CD4-positive, alpha-beta memory T cell (primary cell): ENCODE measurements at regions not wholly inside any gene's neighbourhood (a gene's known extent, or its start where the extent isn't known, plus 50 kb on each side); places are given as distances from the start of the nearest gene placed in this dataset.

Experiments used
- CTCF ChIA-PET: fragments of 350-600 bp; sonication (Branson Sonifier 250); formaldehyde crosslinking; loops from one replicate; lab custom pipeline; 2021; ENCODE audit warnings: inconsistent platforms; ENCODE audit not compliant: partially characterized antibody; lab: Charles Lee
- POLR2A ChIA-PET: fragments of 350-600 bp; sonication (Branson Sonifier 250); formaldehyde crosslinking; loops from one replicate; lab custom pipeline; 2021; ENCODE audit not compliant: partially characterized antibody; lab: Charles Lee
- DNase-seq, 5 donors: peaks; one replicate each; pipeline versions ENCODE4 v3.0.0 to v3.0.0-alpha.2; 2020 to 2022; ENCODE audit warnings: mixed read lengths in 1 of 5
- H3K27ac ChIP-seq: one replicate; pipeline ENCODE4 v1.7.0; 2013; ENCODE audit warnings: low read depth, low read length
- H3K27me3 ChIP-seq: 2 replicates; pipeline ENCODE4 v1.7.0; 2013; ENCODE audit warnings: mild to moderate bottlenecking, low read length, moderate library complexity; ENCODE audit not compliant: insufficient read depth
- H3K36me3 ChIP-seq: 2 replicates; pipeline ENCODE4 v1.7.0; 2013; ENCODE audit warnings: mild to moderate bottlenecking, low read length, moderate library complexity; ENCODE audit not compliant: insufficient read depth
- H3K4me1 ChIP-seq: 2 replicates; pipeline ENCODE4 v1.7.0; 2013; ENCODE audit warnings: mild to moderate bottlenecking, low read length, moderate library complexity; ENCODE audit not compliant: insufficient read depth
- H3K4me3 ChIP-seq, 2 donors: one replicate each; pipeline ENCODE4 v1.7.0; 2013; ENCODE audit warnings: low read length in 2 of 2, mild to moderate bottlenecking in 1 of 2
- H3K9me3 ChIP-seq, 2 donors: one replicate each; pipeline ENCODE4 v1.7.0; 2013; ENCODE audit warnings: low read length in 2 of 2, control low read depth in 1 of 2; ENCODE audit not compliant: control insufficient read depth in 1 of 2
- H3K27ac Mint-ChIP-seq, 7 donors: one replicate each; pipeline ENCODE4 v1.8.0; 2020 to 2021; ENCODE audit warnings: mixed read lengths in 7 of 7, mild to moderate bottlenecking in 6 of 7, inconsistent platforms in 3 of 7, moderate library complexity in 3 of 7
- H3K27me3 Mint-ChIP-seq, 2 donors: one replicate each; pipeline ENCODE4 v1.8.0; 2020 to 2021; ENCODE audit warnings: mixed read lengths in 2 of 2
- H3K36me3 Mint-ChIP-seq, 2 donors: one replicate each; pipeline ENCODE4 v1.8.0; 2020 to 2021; ENCODE audit warnings: mixed read lengths in 2 of 2, inconsistent platforms in 1 of 2, mild to moderate bottlenecking in 1 of 2
- H3K4me1 Mint-ChIP-seq, 4 donors: one replicate each; pipeline ENCODE4 v1.8.0; 2020 to 2021; ENCODE audit warnings: mixed read lengths in 4 of 4, mild to moderate bottlenecking in 1 of 4
- H3K4me3 Mint-ChIP-seq, 8 donors: one replicate each; pipeline ENCODE4 v1.8.0; 2020 to 2021; ENCODE audit warnings: mixed read lengths in 8 of 8, mild to moderate bottlenecking in 7 of 8, moderate library complexity in 6 of 8, inconsistent platforms in 3 of 8
- H3K9me3 Mint-ChIP-seq, 8 donors: one replicate each; pipeline ENCODE4 v1.8.0; 2020 to 2021; ENCODE audit warnings: mixed read lengths in 8 of 8, mild to moderate bottlenecking in 5 of 8, inconsistent platforms in 3 of 8, moderate library complexity in 1 of 8
- intact Hi-C: fragments of 100-400 bp; cut with micrococcal nuclease; formaldehyde crosslinking; loops from one replicate; pipeline ENCODE4 v1.15.1; 2023

DNA sequence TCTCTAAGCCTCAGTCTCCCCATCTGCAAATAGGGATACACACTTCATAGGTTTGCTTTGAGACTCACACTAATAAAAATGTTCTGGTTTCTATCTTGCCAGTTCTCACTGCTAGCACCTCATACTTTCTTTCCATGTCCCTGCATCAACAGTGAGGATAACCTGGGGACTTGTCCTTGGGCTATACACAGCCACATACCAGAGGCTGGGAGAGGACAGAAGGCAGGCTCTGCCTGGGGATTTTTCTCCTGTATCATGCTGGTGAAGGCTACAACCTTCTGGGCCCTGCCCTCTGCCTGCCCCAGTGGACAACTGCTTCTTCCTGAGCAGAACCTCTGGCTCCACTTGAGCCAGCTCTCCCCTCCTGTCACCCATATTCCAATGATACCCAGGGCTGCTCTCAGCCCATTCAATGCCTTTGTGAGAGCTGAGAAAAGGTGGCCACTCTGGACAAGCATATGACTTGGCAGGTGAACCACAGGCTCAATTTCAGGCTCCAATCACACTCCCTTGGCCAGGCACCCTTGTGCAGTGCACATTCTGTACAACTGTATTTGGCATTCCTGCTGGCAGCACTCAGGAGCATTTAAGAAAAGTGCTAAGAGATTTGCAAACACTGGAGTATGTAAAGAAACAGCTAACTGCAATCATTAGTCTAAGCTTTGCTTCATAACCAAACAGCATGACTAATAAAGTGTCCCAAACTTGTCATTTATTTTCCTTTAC is 135.8 kb upstream of the VRK1 start:
- Histone ChIP-seq H3K36me3 (no peaks in the 10 kb centered on the region), H3K9me3 (no peaks in the 10 kb centered on the region), H3K27me3 (peaks cover 2% of the 10 kb centered on the region), H3K4me1 (no peaks in the 10 kb centered on the region), H3K27ac (no peak overlapping the region), H3K4me3 (no peak overlapping the region)
- peaks cover 0 to 28% (median 18%) of the 10 kb centered on the region in 8 donors for H3K9me3 Mint-ChIP-seq
- no peaks in the 10 kb centered on the region for H3K4me1 Mint-ChIP-seq
- H3K27me3 Mint-ChIP-seq = peaks cover 33 to 49% of the 10 kb centered on the region in 2 donors
- POLR2A ChIA-PET = no interaction called here
- H3K36me3 Mint-ChIP-seq = peaks cover 2 to 4% of the 10 kb centered on the region in 2 donors
- H3K4me3 Mint-ChIP-seq = no peak overlapping the region
- intact Hi-C loops = no loop called here
- DNase-seq = no peak
- CTCF ChIA-PET = no interaction called here
- H3K27ac Mint-ChIP-seq = peak overlapping the region in 1 of 7 donors; percentile 31

DNA sequence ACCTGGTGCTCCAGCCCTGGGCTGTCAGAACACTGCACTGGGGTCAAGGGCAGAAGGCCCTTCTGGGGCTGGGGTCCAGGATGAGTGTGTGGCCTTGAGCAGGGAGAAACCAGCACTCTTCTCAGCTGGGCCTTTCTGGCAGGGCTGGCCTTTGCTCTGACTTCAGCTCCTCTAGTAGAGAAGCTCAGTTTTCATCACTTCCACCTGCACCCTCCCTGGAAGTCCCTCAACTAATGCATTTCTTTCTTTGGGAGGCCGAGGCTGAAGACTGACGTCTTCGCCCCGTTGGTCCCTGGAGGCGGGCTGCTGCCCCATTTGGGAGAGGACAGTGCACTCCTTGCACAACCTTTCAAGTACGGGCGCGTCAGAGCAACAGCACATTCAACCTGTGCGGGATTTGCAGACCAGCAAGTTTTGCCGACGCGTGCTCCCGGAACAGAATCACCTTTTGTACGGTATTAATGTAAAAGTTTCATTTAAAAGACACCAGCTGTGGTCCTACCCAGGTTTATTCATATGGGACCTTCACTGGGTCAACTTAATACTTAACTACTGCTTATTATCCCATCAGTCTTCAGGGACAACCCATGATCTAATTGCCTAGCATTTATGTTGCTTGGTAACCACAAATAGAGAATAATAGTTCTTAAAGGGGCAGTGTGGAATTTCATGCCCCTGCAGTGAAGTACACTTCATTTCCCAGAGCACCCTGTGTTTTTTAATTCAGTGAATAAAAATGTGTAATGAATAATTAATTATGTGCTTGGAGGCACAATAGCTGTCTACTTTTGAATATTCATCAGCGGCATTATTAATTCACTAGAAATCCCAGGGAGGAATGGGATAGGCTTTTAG is 134.8 kb upstream of the VRK1 start:
- H3K27ac Mint-ChIP-seq = no peak overlapping the region
- H3K27ac ChIP-seq = no peak overlapping the region
- H3K4me1 Mint-ChIP-seq = no peaks in the 10 kb centered on the region
- H3K36me3 ChIP-seq = no peaks in the 10 kb centered on the region
- ChIA-PET POLR2A (no interaction called here), CTCF (no interaction called here)
- no peak for DNase-seq
- no peak overlapping the region for H3K4me3 Mint-ChIP-seq
- no peaks in the 10 kb centered on the region for H3K27me3 ChIP-seq
- H3K4me3 ChIP-seq = no peak overlapping the region
- H3K27me3 Mint-ChIP-seq = peaks cover 33 to 48% of the 10 kb centered on the region in 2 donors
- peaks cover 0 to 4% of the 10 kb centered on the region in 2 donors for H3K36me3 Mint-ChIP-seq
- intact Hi-C loops = no loop called here
- H3K4me1 ChIP-seq = no peaks in the 10 kb centered on the region
- H3K9me3 Mint-ChIP-seq = peaks cover 0 to 18% (median 9%) of the 10 kb centered on the region in 8 donors
- H3K9me3 ChIP-seq = no peaks in the 10 kb centered on the region

DNA sequence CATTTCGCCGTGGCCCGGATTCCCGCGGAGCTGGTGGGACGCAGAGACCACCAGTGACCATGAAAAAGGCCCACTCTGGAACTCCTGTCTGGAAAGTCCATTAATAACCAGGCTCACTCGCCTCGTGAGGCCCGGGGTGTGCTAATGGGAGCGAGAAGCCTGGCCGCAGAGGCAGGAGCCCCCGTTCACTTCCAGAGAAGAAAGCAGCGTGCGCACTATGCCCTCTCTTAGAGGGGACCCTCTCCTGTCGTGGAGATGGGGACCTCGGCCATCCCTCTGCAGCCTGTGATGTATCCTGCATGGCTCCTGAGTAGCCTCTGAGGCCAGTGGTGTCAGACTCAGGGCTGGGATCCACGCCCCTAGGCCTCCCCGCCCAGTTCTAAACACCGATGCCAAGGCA is 134.1 kb upstream of the VRK1 start:
- no peak for DNase-seq
- Mint-ChIP-seq H3K27ac (no peak overlapping the region), H3K27me3 (peaks cover 37 to 52% of the 10 kb centered on the region in 2 donors), H3K4me1 (no peaks in the 10 kb centered on the region), H3K4me3 (no peak overlapping the region), H3K36me3 (no peaks in the 10 kb centered on the region), H3K9me3 (peaks cover 0 to 13% (median 4%) of the 10 kb centered on the region in 8 donors)
- H3K27ac ChIP-seq = no peak overlapping the region
- no peaks in the 10 kb centered on the region for H3K4me1 ChIP-seq
- H3K27me3 ChIP-seq = no peaks in the 10 kb centered on the region
- H3K4me3 ChIP-seq = no peak overlapping the region
- POLR2A ChIA-PET = no interaction called here
- CTCF ChIA-PET = no interaction called here
- intact Hi-C loops = no loop called here
- no peaks in the 10 kb centered on the region for H3K36me3 ChIP-seq
- H3K9me3 ChIP-seq = no peaks in the 10 kb centered on the region

DNA sequence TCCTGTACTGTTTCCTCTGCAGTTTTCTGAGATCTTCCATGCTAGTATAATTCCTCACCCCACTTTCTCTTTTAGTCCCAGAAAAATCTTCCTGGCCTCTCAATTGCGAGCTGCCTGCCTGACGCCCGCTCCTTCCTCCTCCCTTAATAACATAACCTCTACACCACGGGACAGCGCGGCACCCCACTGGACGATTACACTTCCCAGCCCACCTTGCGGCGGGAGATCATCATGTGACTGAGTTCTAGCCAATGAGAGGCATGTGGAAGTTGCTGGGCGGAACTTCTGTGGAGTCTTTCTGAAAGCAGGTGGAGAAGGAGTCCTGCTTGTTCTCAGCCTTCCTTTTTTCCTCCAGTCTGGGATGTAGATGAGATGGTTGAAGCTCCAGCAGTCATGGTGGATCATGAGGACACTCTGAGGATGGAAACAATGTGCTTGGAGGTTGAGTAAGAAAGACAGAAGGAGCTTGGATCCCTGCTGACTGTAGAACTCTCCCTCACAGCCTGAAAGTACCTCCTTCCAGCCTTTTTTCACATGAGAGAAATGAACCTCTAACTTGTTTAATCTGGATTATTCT is 133.6 kb upstream of the VRK1 start:
- no peak overlapping the region for H3K27ac ChIP-seq
- ChIA-PET POLR2A (no interaction called here), CTCF (no interaction called here)
- H3K9me3 Mint-ChIP-seq = peaks cover 0 to 7% (median 3%) of the 10 kb centered on the region in 8 donors
- intact Hi-C loops = no loop called here
- H3K36me3 ChIP-seq = no peaks in the 10 kb centered on the region
- DNase-seq = no peak
- H3K4me3 ChIP-seq = no peak overlapping the region
- H3K4me1 ChIP-seq = no peaks in the 10 kb centered on the region
- no peak overlapping the region for H3K4me3 Mint-ChIP-seq
- H3K4me1 Mint-ChIP-seq = no peaks in the 10 kb centered on the region
- peaks cover 37 to 55% of the 10 kb centered on the region in 2 donors for H3K27me3 Mint-ChIP-seq
- H3K27ac Mint-ChIP-seq = no peak overlapping the region
- H3K36me3 Mint-ChIP-seq = no peaks in the 10 kb centered on the region
- no peaks in the 10 kb centered on the region for H3K27me3 ChIP-seq
- no peaks in the 10 kb centered on the region for H3K9me3 ChIP-seq

DNA sequence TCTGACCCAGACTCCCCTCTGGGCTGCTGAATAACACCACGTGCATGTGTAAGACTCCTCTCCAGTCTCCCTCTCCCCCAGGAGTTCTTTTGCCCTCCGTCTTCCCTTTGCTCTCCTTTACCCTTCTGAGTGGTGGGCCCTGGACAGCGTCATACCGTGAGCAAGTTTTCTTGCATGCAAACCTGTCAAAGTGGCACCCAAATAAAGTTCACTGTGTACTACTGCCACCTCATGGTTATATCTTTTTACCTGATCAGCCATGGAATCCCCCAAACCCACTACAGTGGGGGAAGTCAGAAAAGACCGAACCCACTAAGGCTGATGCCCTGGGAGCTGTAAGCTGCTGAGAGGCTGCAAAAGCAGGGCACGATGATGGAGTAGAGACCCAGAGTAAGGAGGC is 131.1 kb upstream of the VRK1 start:
- no peaks in the 10 kb centered on the region for H3K9me3 ChIP-seq
- H3K4me3 Mint-ChIP-seq = no peak overlapping the region
- H3K27me3 ChIP-seq = no peaks in the 10 kb centered on the region
- DNase-seq = no peak
- no peak overlapping the region for H3K27ac ChIP-seq
- H3K9me3 Mint-ChIP-seq = peaks cover 0 to 3% (median 0%) of the 10 kb centered on the region in 8 donors
- H3K4me1 ChIP-seq = no peaks in the 10 kb centered on the region
- H3K36me3 ChIP-seq = no peaks in the 10 kb centered on the region
- H3K27ac Mint-ChIP-seq = no peak overlapping the region
- intact Hi-C loops = no loop called here
- no peak overlapping the region for H3K4me3 ChIP-seq
- ChIA-PET CTCF (interaction anchor here (1.2 kb wide), 1 partner anchor 13 kb away, joined by 3 read pairs; no protein-coding TSS in a partner anchor), POLR2A (no interaction called here)
- peaks cover 18 to 42% of the 10 kb centered on the region in 2 donors for H3K27me3 Mint-ChIP-seq
- no peaks in the 10 kb centered on the region for H3K36me3 Mint-ChIP-seq
- no peaks in the 10 kb centered on the region for H3K4me1 Mint-ChIP-seq

DNA sequence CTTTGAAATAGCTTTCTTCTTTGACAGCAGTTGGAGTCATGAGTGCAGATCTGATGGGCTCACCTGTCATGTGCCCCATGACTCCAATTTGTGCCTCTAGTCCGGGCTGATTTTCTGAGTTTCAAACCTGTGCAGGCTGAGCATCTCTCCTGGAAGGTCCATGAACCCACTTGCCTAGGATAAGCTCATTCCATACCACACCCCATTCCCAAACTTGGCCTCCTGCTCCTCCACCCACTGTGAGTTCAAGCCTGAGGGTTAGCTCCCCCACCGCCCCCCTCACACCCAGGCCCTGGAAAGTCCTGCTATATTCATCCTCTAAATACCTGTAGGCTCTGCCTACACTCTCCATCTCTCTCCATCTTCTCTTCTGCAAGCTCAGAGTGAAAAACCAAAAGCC is 126.8 kb upstream of the VRK1 start:
- intact Hi-C loops = no loop called here
- Histone ChIP-seq H3K27me3 (no peaks in the 10 kb centered on the region), H3K27ac (no peak overlapping the region), H3K4me1 (no peaks in the 10 kb centered on the region), H3K36me3 (no peaks in the 10 kb centered on the region), H3K4me3 (no peak overlapping the region), H3K9me3 (no peaks in the 10 kb centered on the region)
- DNase-seq = no peak
- POLR2A ChIA-PET = no interaction called here
- CTCF ChIA-PET = interaction anchor here (0.9 kb wide), 1 partner anchor 11 kb away, joined by 3 read pairs; no protein-coding TSS in a partner anchor
- peaks cover 0 to 3% (median 0%) of the 10 kb centered on the region in 8 donors for H3K9me3 Mint-ChIP-seq
- peaks cover 14 to 44% of the 10 kb centered on the region in 2 donors for H3K27me3 Mint-ChIP-seq
- H3K4me1 Mint-ChIP-seq = no peaks in the 10 kb centered on the region
- no peak overlapping the region for H3K27ac Mint-ChIP-seq
- no peak overlapping the region for H3K4me3 Mint-ChIP-seq
- no peaks in the 10 kb centered on the region for H3K36me3 Mint-ChIP-seq

DNA sequence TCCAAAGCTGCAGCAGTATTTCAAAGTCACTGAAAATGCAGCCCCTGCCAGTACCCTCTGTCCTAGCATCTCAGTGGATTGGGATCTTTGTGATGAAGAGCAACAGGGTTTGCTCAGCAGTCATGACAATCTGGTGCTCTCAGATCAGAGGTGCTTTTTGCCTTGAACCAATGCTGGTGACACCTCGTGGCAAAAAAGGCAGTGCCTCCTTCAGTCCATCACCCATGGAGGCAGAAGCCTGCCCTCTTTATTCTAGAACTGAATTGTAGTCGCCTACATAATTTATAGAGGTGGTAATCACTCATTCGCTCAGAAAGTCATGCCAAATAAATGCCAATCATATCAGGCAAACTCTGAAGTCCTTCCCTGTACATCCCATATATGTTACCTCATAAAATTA is 126.0 kb upstream of the VRK1 start:
- peaks cover 0 to 3% (median 0%) of the 10 kb centered on the region in 8 donors for H3K9me3 Mint-ChIP-seq
- Histone ChIP-seq H3K27me3 (no peaks in the 10 kb centered on the region), H3K4me1 (no peaks in the 10 kb centered on the region), H3K36me3 (no peaks in the 10 kb centered on the region), H3K9me3 (no peaks in the 10 kb centered on the region), H3K4me3 (no peak overlapping the region), H3K27ac (no peak overlapping the region)
- no peak overlapping the region for H3K4me3 Mint-ChIP-seq
- peaks cover 14 to 46% of the 10 kb centered on the region in 2 donors for H3K27me3 Mint-ChIP-seq
- H3K36me3 Mint-ChIP-seq = no peaks in the 10 kb centered on the region
- no peaks in the 10 kb centered on the region for H3K4me1 Mint-ChIP-seq
- no peak overlapping the region for H3K27ac Mint-ChIP-seq
- ChIA-PET CTCF (no interaction called here), POLR2A (no interaction called here)
- no peak for DNase-seq
- intact Hi-C loops = no loop called here
